Neural cell (in vitro differentiated cells): ENCODE measurements at regions not wholly inside any gene's neighbourhood (a gene's known extent, or its start where the extent isn't known, plus 50 kb on each side); places are given as distances from the start of the nearest gene placed in this dataset.

Source experiments
- H2AFZ ChIP-seq: fragments of 200-600, 300-800 bp; sonication (generic), shearing (Covaris generic); 2 replicates; pipeline ENCODE4 v1.6.0; 2014; ENCODE audit warnings: low read depth, mild to moderate bottlenecking, antibody characterized with exemption, low read length, moderate library complexity
- H3F3A ChIP-seq: fragments of 200-600 bp; shearing (Covaris generic); 2 replicates; pipeline ENCODE4 v1.6.1; 2016; ENCODE audit warnings: mild to moderate bottlenecking, moderate library complexity, mixed read lengths, antibody characterized with exemption, low read length; ENCODE audit not compliant: insufficient read depth, poor library complexity, severe bottlenecking
- H3K27ac ChIP-seq: fragments of 200-600, 300-800 bp; sonication (generic), shearing (Covaris generic); 2 replicates; pipeline ENCODE4 v1.5.1; 2014; ENCODE audit warnings: mild to moderate bottlenecking, low read length, moderate library complexity
- H3K27me3 ChIP-seq: fragments of 300-800, 200-600 bp; sonication (generic), shearing (Covaris generic); 2 replicates; pipeline ENCODE4 v1.6.0; 2014; ENCODE audit warnings: mild to moderate bottlenecking, low read depth, low read length, moderate library complexity; ENCODE audit not compliant: insufficient read depth
- H3K36me3 ChIP-seq: fragments of 300-800, 200-600 bp; sonication (generic), shearing (Covaris generic); 2 replicates; pipeline ENCODE4 v1.5.1; 2014; ENCODE audit warnings: mild to moderate bottlenecking, antibody characterized with exemption, low read length, moderate library complexity; ENCODE audit not compliant: insufficient read depth
- H3K4me2 ChIP-seq: fragments of 300-800, 200-600 bp; sonication (generic), shearing (Covaris generic); 2 replicates; pipeline ENCODE4 v1.6.0; 2014; ENCODE audit warnings: mild to moderate bottlenecking, low read length
- H3K4me3 ChIP-seq: fragments of 300-800, 200-600 bp; sonication (generic), shearing (Covaris generic); 2 replicates; pipeline ENCODE4 v1.5.1; 2014; ENCODE audit warnings: mild to moderate bottlenecking, low read length, moderate library complexity
- H3K79me2 ChIP-seq: fragments of 200-600 bp; shearing (Covaris generic); replicated peaks from 2 replicates; pipeline ENCODE4 v1.6.0; 2014; ENCODE audit warnings: mild to moderate bottlenecking, low read length, moderate library complexity; ENCODE audit not compliant: insufficient read depth
- H3K9ac ChIP-seq: fragments of 300-800, 200-600 bp; sonication (generic), shearing (Covaris generic); 2 replicates; pipeline ENCODE4 v1.6.1; 2016; ENCODE audit warnings: mild to moderate bottlenecking, low read length, mixed read lengths
- H3K9me2 ChIP-seq: fragments of 200-600 bp; shearing (Covaris generic); 2 replicates; pipeline ENCODE4 v1.6.1; 2016; ENCODE audit warnings: mild to moderate bottlenecking, low read length, mixed read lengths; ENCODE audit not compliant: insufficient read depth
- H3K9me3 ChIP-seq: fragments of 200-600, 300-800 bp; sonication (generic), shearing (Covaris generic); 2 replicates; pipeline ENCODE4 v1.6.1; 2016; ENCODE audit warnings: mild to moderate bottlenecking, mixed run types, low read length, moderate library complexity, mixed read lengths
- H4K20me1 ChIP-seq: fragments of 200-600 bp; shearing (Covaris generic); 2 replicates; pipeline ENCODE4 v1.6.1; 2016; ENCODE audit warnings: mild to moderate bottlenecking, mixed run types; ENCODE audit not compliant: insufficient read depth
- EP300 ChIP-seq: fragments of 450-650 bp; conservative IDR thresholded peaks from 2 replicates; pipeline ENCODE4 v1.6.1; 2014; ENCODE audit warnings: antibody characterized with exemption, mild to moderate bottlenecking, moderate library complexity; ENCODE audit not compliant: poor library complexity, severe bottlenecking
- EZH2 ChIP-seq: fragments of 200-600, 300-800 bp; shearing (Covaris generic), sonication (generic); IDR thresholded peaks from 2 replicates; pipeline ENCODE4 v1.6.1; 2014; ENCODE audit warnings: antibody characterized with exemption, low read length, borderline replicate concordance, mild to moderate bottlenecking; ENCODE audit not compliant: insufficient read depth, poor library complexity, severe bottlenecking
- MXI1 ChIP-seq: fragments of 450-650 bp; conservative IDR thresholded peaks from 2 replicates; pipeline ENCODE4 v1.6.1; 2014; ENCODE audit warnings: antibody characterized with exemption, mild to moderate bottlenecking; ENCODE audit not compliant: poor library complexity, severe bottlenecking
- POLR2AphosphoS5 ChIP-seq: IDR thresholded peaks from 2 replicates; pipeline ENCODE4 v1.6.1; 2012
- RAD21 ChIP-seq: fragments of 450-650 bp; conservative IDR thresholded peaks from 2 replicates; pipeline ENCODE4 v1.6.1; 2014; ENCODE audit warnings: antibody characterized with exemption, mild to moderate bottlenecking, moderate library complexity
- SMC3 ChIP-seq: fragments of 450-650 bp; conservative IDR thresholded peaks from 2 replicates; pipeline ENCODE4 v1.6.1; 2014; ENCODE audit warnings: antibody characterized with exemption, mild to moderate bottlenecking, moderate library complexity; ENCODE audit not compliant: poor library complexity
- TAF1 ChIP-seq: IDR thresholded peaks from 2 replicates; pipeline ENCODE4 v1.6.1; 2012; ENCODE audit warnings: low read depth
- TF ChIP-seq, protein P1 (sequence below): IDR thresholded peaks from 2 replicates; pipeline ENCODE4 v1.6.1; 2012; ENCODE audit warnings: borderline replicate concordance
- TF ChIP-seq, protein P2 (sequence below): fragments of 450-650 bp; IDR thresholded peaks from 2 replicates; pipeline ENCODE4 v1.5.1; 2014; ENCODE audit warnings: antibody characterized with exemption, mild to moderate bottlenecking, moderate library complexity; ENCODE audit not compliant: poor library complexity, severe bottlenecking

DNA sequence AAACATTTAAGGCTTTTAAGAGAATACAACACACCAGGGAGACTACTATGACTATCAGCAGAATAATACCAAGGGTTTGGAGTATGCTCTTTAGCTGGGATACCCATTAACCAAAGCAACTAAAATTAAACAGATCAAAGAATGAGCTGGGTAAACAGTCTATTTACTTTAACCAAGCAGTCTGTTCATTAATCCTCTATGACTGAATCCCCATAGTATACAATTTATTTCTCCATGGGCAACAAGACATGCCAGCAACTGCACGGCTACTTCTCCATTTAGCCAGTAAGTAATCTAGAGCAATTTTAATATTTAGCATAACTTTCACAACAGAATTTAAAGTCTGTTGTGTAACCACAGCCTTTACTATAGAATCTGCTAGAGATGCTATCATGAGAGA is 77.6 kb downstream of the CDO1 start:
- no peaks in the 10 kb centered on the region for H3K27me3 ChIP-seq
- H3K36me3 ChIP-seq: no peaks in the 10 kb centered on the region
- no peaks in the 10 kb centered on the region for H3K79me2 ChIP-seq
- no peaks in the 10 kb centered on the region for H3K9me3 ChIP-seq
- no peak for TF ChIP-seq RAD21
- TF ChIP-seq SMC3: no peak
- TF ChIP-seq, protein P1, sequence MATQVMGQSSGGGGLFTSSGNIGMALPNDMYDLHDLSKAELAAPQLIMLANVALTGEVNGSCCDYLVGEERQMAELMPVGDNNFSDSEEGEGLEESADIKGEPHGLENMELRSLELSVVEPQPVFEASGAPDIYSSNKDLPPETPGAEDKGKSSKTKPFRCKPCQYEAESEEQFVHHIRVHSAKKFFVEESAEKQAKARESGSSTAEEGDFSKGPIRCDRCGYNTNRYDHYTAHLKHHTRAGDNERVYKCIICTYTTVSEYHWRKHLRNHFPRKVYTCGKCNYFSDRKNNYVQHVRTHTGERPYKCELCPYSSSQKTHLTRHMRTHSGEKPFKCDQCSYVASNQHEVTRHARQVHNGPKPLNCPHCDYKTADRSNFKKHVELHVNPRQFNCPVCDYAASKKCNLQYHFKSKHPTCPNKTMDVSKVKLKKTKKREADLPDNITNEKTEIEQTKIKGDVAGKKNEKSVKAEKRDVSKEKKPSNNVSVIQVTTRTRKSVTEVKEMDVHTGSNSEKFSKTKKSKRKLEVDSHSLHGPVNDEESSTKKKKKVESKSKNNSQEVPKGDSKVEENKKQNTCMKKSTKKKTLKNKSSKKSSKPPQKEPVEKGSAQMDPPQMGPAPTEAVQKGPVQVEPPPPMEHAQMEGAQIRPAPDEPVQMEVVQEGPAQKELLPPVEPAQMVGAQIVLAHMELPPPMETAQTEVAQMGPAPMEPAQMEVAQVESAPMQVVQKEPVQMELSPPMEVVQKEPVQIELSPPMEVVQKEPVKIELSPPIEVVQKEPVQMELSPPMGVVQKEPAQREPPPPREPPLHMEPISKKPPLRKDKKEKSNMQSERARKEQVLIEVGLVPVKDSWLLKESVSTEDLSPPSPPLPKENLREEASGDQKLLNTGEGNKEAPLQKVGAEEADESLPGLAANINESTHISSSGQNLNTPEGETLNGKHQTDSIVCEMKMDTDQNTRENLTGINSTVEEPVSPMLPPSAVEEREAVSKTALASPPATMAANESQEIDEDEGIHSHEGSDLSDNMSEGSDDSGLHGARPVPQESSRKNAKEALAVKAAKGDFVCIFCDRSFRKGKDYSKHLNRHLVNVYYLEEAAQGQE: no peak
- no peak for TF ChIP-seq TAF1
- no peak for TF ChIP-seq MXI1
- TF ChIP-seq POLR2AphosphoS5: no peak
- TF ChIP-seq, protein P2, sequence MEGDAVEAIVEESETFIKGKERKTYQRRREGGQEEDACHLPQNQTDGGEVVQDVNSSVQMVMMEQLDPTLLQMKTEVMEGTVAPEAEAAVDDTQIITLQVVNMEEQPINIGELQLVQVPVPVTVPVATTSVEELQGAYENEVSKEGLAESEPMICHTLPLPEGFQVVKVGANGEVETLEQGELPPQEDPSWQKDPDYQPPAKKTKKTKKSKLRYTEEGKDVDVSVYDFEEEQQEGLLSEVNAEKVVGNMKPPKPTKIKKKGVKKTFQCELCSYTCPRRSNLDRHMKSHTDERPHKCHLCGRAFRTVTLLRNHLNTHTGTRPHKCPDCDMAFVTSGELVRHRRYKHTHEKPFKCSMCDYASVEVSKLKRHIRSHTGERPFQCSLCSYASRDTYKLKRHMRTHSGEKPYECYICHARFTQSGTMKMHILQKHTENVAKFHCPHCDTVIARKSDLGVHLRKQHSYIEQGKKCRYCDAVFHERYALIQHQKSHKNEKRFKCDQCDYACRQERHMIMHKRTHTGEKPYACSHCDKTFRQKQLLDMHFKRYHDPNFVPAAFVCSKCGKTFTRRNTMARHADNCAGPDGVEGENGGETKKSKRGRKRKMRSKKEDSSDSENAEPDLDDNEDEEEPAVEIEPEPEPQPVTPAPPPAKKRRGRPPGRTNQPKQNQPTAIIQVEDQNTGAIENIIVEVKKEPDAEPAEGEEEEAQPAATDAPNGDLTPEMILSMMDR: no peak
- no peak for TF ChIP-seq EP300
- no peak for TF ChIP-seq EZH2
- no peaks in the 10 kb centered on the region for H3F3A ChIP-seq
- no peak overlapping the region for H3K4me3 ChIP-seq
- H2AFZ ChIP-seq: no peak overlapping the region
- no peaks in the 10 kb centered on the region for H3K9me2 ChIP-seq
- no peak overlapping the region for H3K9ac ChIP-seq
- no peak overlapping the region for H3K27ac ChIP-seq
- no peaks in the 10 kb centered on the region for H4K20me1 ChIP-seq
- H3K4me2 ChIP-seq: no peak overlapping the region

DNA sequence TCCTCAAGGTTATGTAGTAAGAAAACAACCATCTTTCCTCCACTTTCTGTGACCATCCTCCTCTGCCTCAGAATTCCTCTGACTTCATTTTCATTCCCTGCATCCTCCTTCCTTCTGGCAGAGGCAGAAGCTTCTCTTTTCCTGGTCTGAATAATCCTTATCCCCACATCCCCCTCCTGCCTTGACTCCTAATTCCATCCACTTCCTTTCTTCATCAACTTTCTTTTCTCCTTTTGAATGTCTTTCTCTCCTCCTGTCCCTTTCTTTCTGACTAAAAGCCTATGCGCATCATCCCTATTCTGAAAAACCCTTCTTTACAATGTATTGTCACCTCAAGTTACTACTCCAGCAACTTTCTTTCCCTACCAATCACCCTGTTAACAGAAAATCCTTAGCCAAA is 79.0 kb downstream of the CDO1 start:
- H3K9me3 ChIP-seq: no peaks in the 10 kb centered on the region
- H3K79me2 ChIP-seq: no peaks in the 10 kb centered on the region
- H3K27me3 ChIP-seq: no peaks in the 10 kb centered on the region
- H3K4me2 ChIP-seq: no peak overlapping the region
- H3F3A ChIP-seq: no peaks in the 10 kb centered on the region
- no peak overlapping the region for H3K9ac ChIP-seq
- H3K4me3 ChIP-seq: no peak overlapping the region
- no peak for TF ChIP-seq TAF1
- TF ChIP-seq SMC3: no peak
- TF ChIP-seq MXI1: no peak
- no peak for TF ChIP-seq EZH2
- TF ChIP-seq POLR2AphosphoS5: no peak
- no peak for TF ChIP-seq EP300
- TF ChIP-seq, protein P2: no peak
- TF ChIP-seq, protein P1: no peak
- no peak for TF ChIP-seq RAD21
- H3K36me3 ChIP-seq: no peaks in the 10 kb centered on the region
- H2AFZ ChIP-seq: no peak overlapping the region
- H3K9me2 ChIP-seq: no peaks in the 10 kb centered on the region
- H4K20me1 ChIP-seq: no peaks in the 10 kb centered on the region
- no peak overlapping the region for H3K27ac ChIP-seq
